ENCODE measurements at regions not wholly inside any gene's neighbourhood (a gene's known extent, or its start where the extent isn't known, plus 50 kb on each side); places are given as distances from the start of the nearest gene placed in this dataset.

- TF ChIP-seq CTCF (IDR thresholded peaks at IDR 0.05) = no peak
- Histone ChIP-seq H3K36me3 (no peaks in the 10 kb centered on the region), H3K4me3 (ENCODE audit: low read depth in 1 of 2, low read length in 1 of 2) (no peak overlapping the region), H3K27me3 (peaks cover 41% of the 10 kb centered on the region), H3K27ac (no peak overlapping the region), H3K4me1 (ENCODE audit: control insufficient read depth in 1 of 2, insufficient read depth in 1 of 2, low read depth in 1 of 2, low read length in 1 of 2) (no peaks in the 10 kb centered on the region), H3K9me3 (no peaks in the 10 kb centered on the region)
Measured at GRCh38 chr4:71287305-71287704, 51.5 kb upstream of the SLC4A4 start.

- no peaks in the 10 kb centered on the region for H3K36me3 ChIP-seq
Measured at GRCh38 chr4:71288875-71289274, 49.9 kb upstream of the SLC4A4 start.

More at GRCh38 chr4:71288875-71289274, 49.9 kb upstream of the SLC4A4 start:
- Histone ChIP-seq H3K9me3 (no peaks in the 10 kb centered on the region), H3K27ac (no peak overlapping the region), H3K4me3 (ENCODE audit: low read depth in 1 of 2, low read length in 1 of 2) (no peak overlapping the region), H3K4me1 (ENCODE audit: control insufficient read depth in 1 of 2, insufficient read depth in 1 of 2, low read depth in 1 of 2, low read length in 1 of 2) (no peaks in the 10 kb centered on the region), H3K27me3 (peaks cover 26% of the 10 kb centered on the region)
- TF ChIP-seq CTCF (IDR thresholded peaks at IDR 0.05) = no peak

All from neutrophil (primary cell).